ENCODE measurements at regions not wholly inside any gene's neighbourhood (a gene's known extent, or its start where the extent isn't known, plus 50 kb on each side); places are given as distances from the start of the nearest gene placed in this dataset.
A peak's percentile ranks its signal among the peaks of the same experiment; 100 is the strongest.

- no peak overlapping the region for H3K4me2 ChIP-seq
- DNase-seq (ENCODE audit: low spot score), result no peak
- TF ChIP-seq CREB1 (CRISPR knock-in tag; IDR thresholded peaks at IDR 0.05; ENCODE audit: low read depth) (no peak), EZH2 (IDR thresholded peaks at IDR 0.05; ENCODE audit: low read depth, unreplicated experiment) (no peak), JUNB (IDR thresholded peaks at IDR 0.05; ENCODE audit: unreplicated experiment) (no peak), ZNF462 (CRISPR knock-in tag; IDR thresholded peaks at IDR 0.05) (no peak)
- TF ChIP-seq, protein P1, sequence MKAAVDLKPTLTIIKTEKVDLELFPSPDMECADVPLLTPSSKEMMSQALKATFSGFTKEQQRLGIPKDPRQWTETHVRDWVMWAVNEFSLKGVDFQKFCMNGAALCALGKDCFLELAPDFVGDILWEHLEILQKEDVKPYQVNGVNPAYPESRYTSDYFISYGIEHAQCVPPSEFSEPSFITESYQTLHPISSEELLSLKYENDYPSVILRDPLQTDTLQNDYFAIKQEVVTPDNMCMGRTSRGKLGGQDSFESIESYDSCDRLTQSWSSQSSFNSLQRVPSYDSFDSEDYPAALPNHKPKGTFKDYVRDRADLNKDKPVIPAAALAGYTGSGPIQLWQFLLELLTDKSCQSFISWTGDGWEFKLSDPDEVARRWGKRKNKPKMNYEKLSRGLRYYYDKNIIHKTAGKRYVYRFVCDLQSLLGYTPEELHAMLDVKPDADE (IDR thresholded peaks at IDR 0.05), result no peak
- no peaks in the 10 kb centered on the region for H3K79me2 ChIP-seq (replicated peaks; ENCODE audit: insufficient read depth)
- ATAC-seq, result no peak
- no peaks in the 10 kb centered on the region for H3K27me3 ChIP-seq (ENCODE audit: insufficient read depth)
- H3K36me3 Mint-ChIP-seq (ENCODE audit: low read depth), result no peaks in the 10 kb centered on the region
- H3K9me3 Mint-ChIP-seq, result peaks cover 2% of the 10 kb centered on the region; the same call in 1 of the 3 replicates
- no peaks in the 10 kb centered on the region for H3K36me3 ChIP-seq (ENCODE audit: insufficient read depth)
- H2AFZ ChIP-seq, result no peak overlapping the region
- no peaks in the 10 kb centered on the region for H3K4me1 ChIP-seq (ENCODE audit: insufficient read depth)
- H3K4me3 ChIP-seq, result no peak overlapping the region
- H3K9me2 ChIP-seq (ENCODE audit: insufficient read depth), result peaks cover 4% of the 10 kb centered on the region; the same call in 1 of the 2 replicates
- no peak overlapping the region for H3K27ac ChIP-seq (ENCODE audit: low read depth)
- no peak overlapping the region for H3K27ac Mint-ChIP-seq
- H3K27me3 Mint-ChIP-seq (ENCODE audit: insufficient read depth, low read depth, poor library complexity), result no peaks in the 10 kb centered on the region
- no peaks in the 10 kb centered on the region for H3K4me1 Mint-ChIP-seq
- no peaks in the 10 kb centered on the region for H4K20me1 ChIP-seq (replicated peaks; ENCODE audit: insufficient read depth)
- H3F3A ChIP-seq (replicated peaks; ENCODE audit: low read depth), result no peaks in the 10 kb centered on the region
- H3K4me3 Mint-ChIP-seq, result no peak overlapping the region
Observed at GRCh38 chr14:45819107-45819506, 566.1 kb upstream of the MIS18BP1 start.

- no peaks in the 10 kb centered on the region for H3K4me1 ChIP-seq (ENCODE audit: insufficient read depth)
- H3K36me3 ChIP-seq (ENCODE audit: insufficient read depth), result no peaks in the 10 kb centered on the region
- 0 out of 2 replicates have a peak overlapping the region, but pooled peaks have one; percentile 24 for H2AFZ ChIP-seq
- H3K4me1 Mint-ChIP-seq, result peaks cover 14% of the 10 kb centered on the region; the same call in 2 of the 3 replicates
- H3K4me3 ChIP-seq, result no peak overlapping the region
- H3K4me3 Mint-ChIP-seq, result no peak overlapping the region
- no peak overlapping the region for H3K27ac Mint-ChIP-seq
- DNase-seq (ENCODE audit: low spot score), result peak; percentile 2
- H3F3A ChIP-seq (replicated peaks; ENCODE audit: low read depth), result no peaks in the 10 kb centered on the region
- H3K9me3 Mint-ChIP-seq, result no peaks in the 10 kb centered on the region
- H3K9me2 ChIP-seq (ENCODE audit: insufficient read depth), result no peaks in the 10 kb centered on the region
- no peaks in the 10 kb centered on the region for H4K20me1 ChIP-seq (replicated peaks; ENCODE audit: insufficient read depth)
- no peaks in the 10 kb centered on the region for H3K27me3 Mint-ChIP-seq (ENCODE audit: insufficient read depth, low read depth, poor library complexity)
- 0 out of 2 replicates have a peak overlapping the region, but pooled peaks have one; percentile 46 for H3K4me2 ChIP-seq
- peak; percentile 63 for ATAC-seq
- H3K36me3 Mint-ChIP-seq (ENCODE audit: low read depth), result no peaks in the 10 kb centered on the region
- H3K79me2 ChIP-seq (replicated peaks; ENCODE audit: insufficient read depth), result no peaks in the 10 kb centered on the region
- no peak overlapping the region for H3K27ac ChIP-seq (ENCODE audit: low read depth)
- no peaks in the 10 kb centered on the region for H3K27me3 ChIP-seq (ENCODE audit: insufficient read depth)
- TF ChIP-seq EZH2phosphoT487 (IDR thresholded peaks at IDR 0.05; ENCODE audit: unreplicated experiment), result no peak
- no peak for TF ChIP-seq CTCF (conservative IDR thresholded peaks at IDR 0.05; ENCODE audit: low read depth in 2 of 2)
Observed at GRCh38 chr14:45811155-45811554, 558.2 kb upstream of the MIS18BP1 start.

Data from GM23338 (cell line).